Stimulated activated CD4-positive, alpha-beta T cell treated with anti-CD3 and anti-CD28 coated beads, Interleukin-1b, Interleukin-23, amount 100 ng/mL, for 4 hours (primary cell): ENCODE measurements at regions not wholly inside any gene's neighbourhood (a gene's known extent, or its start where the extent isn't known, plus 50 kb on each side); places are given as distances from the start of the nearest gene placed in this dataset.
"Not testable (repeated sequence)": the region's sequence is repeated elsewhere in the genome, so short reads cannot be mapped to it uniquely, and the experiment has no call there.

ENCODE experiments used
- DNase-seq, 2 donors: peaks; one replicate each; pipeline ENCODE4 v3.0.0-alpha.2; 2020; ENCODE audit warnings: low read depth in 2 of 2

DNA sequence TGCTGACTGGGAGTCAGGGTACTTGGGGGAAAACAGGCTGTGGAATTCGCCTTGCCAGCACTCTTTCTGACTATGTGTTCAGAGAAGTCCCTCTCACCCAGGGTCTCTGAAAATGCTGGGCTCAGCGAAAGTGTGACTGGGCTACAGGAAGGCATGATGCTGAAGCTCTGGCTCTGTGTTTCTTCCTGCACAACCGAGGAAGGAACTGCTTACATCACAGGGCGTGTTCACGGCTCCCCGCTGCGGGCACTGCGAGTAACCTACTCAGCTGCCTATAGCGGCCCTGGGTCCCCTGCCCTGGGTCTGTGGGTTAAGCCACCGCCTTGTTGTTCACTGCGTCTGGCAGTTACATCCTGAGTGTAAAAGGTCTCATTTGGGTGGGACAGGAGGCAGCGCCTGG lies 222.4 kb upstream of the IRX4 start:
- DNase-seq, result no peak

DNA sequence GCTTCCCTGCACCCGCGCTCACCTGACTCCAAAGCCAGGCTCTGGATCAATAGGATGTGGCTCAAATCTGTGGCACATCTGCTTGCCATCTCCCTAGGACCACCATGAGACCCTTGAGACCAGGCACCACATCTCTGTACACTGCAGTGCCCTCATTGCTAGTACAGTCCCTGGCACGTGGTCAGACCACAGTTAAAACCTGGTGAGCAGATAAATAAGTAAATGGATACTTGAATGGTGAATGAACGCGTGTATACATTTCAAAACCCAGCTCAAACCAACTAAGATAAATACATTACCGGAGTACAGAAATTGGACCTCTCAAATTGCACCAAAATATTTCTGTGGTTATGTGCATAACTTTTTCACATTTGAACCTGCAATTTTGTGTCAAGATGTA lies 221.2 kb upstream of the IRX4 start:
- DNase-seq, result no peak

GRCh38 chr5:2102819-2103776 lies 220.4 kb upstream of the IRX4 start:
- no peak for DNase-seq

GRCh38 chr5:2101685-2102084 lies 219.0 kb upstream of the IRX4 start:
- DNase-seq, result no peak

GRCh38 chr5:2096887-2097505 lies 214.3 kb upstream of the IRX4 start:
- DNase-seq, result no peak

GRCh38 chr5:2095011-2095410 lies 212.3 kb upstream of the IRX4 start:
- DNase-seq, result no peak

DNA sequence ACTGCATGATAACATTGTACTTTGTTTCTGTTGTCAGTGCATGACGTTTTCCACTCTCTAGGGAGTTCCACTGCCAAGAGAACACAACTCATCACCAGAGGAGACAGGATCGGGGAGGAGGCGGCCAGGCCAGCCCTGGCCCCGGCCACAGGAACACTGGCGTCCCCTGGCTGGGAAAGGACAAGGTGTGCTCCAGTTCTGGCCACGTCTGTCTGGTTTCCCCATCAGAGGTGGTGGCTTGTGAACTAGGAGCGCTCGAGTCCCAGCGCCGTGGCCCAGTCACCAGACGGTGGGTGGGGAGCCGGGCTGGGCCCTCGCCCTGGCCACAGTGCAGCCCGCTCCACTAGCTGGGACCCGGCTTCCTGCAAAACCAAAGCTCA lies 211.9 kb upstream of the IRX4 start:
- no peak for DNase-seq

DNA sequence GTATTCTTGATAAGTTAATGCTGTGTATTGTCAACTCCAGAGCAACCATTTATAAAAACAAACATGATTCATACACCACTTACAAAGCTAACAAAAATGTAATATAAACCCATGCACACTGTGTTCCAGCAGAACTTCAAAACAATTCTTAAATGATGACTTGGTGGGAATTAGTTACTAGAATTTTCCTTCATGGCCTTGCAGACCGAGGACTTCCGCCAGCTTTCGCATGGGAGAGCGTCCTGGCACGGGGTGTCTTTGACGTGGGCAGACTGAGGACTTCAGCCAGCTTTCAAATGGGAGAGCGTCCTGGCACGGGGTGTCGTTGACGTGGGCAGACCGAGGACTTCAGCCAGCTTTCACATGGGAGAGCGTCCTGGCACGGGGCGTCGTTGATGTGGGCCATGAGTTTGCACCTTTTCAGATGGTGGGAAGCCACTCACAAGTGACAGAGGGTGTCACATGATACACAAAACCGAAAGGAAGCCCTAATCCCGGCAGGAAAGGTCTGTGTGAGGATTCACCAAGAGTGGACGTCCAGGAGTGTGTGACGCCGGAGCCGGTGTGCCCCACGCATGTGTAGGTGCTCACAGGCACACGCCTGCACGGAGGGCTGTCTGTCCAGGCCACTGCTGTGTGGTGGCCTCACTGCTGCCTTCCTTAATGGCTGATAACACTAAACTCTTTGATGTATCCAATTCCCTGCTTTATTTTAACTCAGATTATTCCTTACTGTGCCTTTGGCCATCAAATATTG lies 211.3 kb upstream of the IRX4 start:
- no peak for DNase-seq

GRCh38 chr5:2091921-2092320 lies 209.2 kb upstream of the IRX4 start:
- no peak for DNase-seq

GRCh38 chr5:2087980-2088379 lies 205.3 kb upstream of the IRX4 start:
- DNase-seq, result no peak

DNA sequence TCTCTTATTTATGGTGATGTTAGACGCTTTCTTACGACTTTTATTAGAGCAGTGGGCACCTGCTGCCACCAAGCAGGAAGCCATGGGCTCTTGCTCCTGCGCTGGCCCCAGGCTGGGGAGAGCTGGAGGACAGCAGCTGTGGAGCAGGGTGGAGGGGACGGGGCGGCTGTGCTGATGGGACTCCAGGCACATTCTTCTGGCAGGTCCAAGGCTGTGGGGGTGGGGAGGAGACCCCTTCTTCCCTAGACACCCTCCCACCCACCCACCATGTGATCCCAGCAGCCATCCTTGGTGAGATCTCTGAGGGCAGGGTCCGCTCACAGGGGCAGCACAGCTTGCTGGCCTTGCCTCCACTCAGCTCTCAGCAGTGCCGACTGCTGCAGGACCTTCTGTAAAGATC lies 192.6 kb upstream of the IRX4 start:
- no peak for DNase-seq

DNA sequence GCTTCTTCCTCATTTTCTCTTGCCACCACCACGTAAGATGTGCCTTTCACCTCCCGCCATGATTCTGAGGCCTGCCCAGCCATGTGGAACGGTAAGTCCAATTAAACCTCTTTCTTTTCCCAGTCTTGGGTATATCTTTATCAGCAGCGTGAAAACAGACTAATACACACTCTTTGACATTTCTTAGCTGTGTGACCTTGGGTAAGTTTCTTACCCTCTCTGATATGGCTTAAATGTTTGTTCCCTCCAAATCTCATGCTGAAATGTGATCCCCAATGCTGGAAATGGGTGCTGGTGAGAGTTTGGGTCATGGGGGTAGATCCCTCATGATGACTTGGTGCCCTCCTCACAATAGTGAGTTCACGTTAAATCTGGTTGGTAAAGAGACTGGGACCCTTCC lies 188.8 kb upstream of the IRX4 start:
- DNase-seq, result no peak

- not testable (repeated sequence) for DNase-seq
Measured at GRCh38 chr5:2070787-2071186, 188.1 kb upstream of the IRX4 start.

GRCh38 chr5:2068531-2068930 lies 185.8 kb upstream of the IRX4 start:
- DNase-seq, result no peak

DNA sequence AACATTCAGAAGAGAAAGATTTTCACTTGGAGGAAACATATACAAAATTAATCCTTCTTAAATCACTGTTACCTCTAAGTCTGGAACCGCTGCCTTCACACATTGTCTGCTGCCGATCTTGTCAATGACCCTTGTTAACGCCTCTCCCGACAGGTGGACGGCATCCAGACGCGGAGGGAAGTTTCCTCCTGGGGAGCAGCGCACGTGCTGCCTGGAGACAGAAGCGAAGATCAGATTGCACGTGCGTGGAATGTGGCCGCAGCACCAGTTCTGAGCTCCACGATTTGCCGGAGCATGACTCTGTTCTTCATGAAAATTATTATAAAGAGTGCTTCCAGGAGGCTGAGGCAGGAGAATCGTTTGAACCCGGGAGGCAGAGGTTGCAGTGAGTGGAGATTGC lies 183.6 kb upstream of the IRX4 start:
- no peak for DNase-seq

- not testable (repeated sequence) for DNase-seq
Measured at GRCh38 chr5:2063380-2063779, 180.7 kb upstream of the IRX4 start.

GRCh38 chr5:2052687-2053086 lies 170.0 kb upstream of the IRX4 start:
- DNase-seq, result no peak

- DNase-seq, result no peak
Measured at GRCh38 chr5:2049876-2050275, 167.2 kb upstream of the IRX4 start.

DNA sequence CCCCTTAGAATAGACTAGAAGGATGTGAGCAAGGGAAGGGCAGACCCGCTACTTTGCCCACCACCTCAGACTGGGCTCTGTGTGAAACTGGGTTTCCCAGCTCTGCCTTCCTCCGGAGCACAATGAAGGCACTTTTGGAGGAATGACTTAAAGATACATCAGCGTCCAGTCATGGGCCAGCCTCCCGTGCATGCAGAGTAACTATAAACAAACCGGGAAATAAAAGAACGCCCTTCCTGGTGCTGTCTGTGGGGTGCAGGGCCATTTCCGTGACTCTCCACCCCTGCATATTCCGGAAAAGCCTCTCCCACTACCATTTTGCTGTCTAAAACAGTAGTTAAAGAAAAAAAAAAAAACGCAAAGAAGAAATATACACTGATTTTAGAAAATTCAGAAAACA lies 165.9 kb upstream of the IRX4 start:
- no peak for DNase-seq

GRCh38 chr5:2047341-2047927 lies 164.7 kb upstream of the IRX4 start:
- no peak for DNase-seq

- no peak for DNase-seq
Measured at GRCh38 chr5:2044041-2044440, 161.3 kb upstream of the IRX4 start.

DNA sequence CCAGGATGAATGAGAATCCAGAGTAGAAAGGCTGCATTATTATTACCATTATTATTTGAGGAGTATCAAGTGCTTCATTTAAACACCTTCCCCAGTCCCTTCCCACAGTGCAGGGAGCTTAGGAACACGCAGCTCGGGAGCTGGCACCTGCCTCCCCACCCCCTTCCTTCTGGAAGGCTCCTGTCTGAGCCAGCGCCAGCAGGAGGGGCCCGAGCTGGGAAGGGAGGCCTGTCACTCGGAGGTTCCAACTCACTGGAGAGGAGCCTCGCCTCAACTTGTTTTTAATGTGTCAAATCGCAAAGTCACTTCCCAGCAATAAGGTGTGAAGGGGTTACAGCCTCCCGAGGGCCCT lies 156.4 kb upstream of the IRX4 start:
- no peak for DNase-seq
